Left forelimb (tissue), 1 donor: ENCODE measurements at regions not wholly inside any gene's neighbourhood (a gene's known extent, or its start where the extent isn't known, plus 50 kb on each side); places are given as distances from the start of the nearest gene placed in this dataset.

Experiments used
- DNase-seq: peaks from one replicate; pipeline ENCODE4 v3.0.0-alpha.2; 2018; ENCODE audit warnings: low spot score

DNA sequence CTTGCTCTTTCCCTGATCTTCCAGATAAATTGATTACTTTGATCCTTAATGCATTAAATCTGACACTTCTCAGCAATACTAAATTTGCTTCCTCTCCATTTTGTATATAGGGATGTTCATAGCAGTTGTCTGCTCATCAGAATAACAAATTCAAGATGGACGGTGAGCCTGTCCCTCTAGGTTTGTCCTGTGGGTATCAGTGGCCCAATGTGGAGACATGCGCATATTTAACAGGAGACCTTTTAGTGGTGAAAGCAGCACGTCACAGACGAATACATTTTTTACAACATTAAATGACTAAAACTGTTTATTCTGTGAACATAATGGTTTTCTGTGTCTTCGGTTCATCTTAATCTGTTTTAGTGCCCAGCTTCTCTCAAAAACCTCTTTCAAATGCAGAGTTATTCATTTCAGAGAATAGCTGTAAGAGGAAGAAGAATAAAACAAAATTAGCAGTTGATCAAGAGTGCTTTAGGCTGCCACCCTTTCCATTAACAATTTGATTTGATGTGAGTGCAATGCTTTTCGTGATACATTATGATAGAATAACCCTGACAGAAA is 1970.4 kb upstream of the WWC1 start:
- DNase-seq = no peak

DNA sequence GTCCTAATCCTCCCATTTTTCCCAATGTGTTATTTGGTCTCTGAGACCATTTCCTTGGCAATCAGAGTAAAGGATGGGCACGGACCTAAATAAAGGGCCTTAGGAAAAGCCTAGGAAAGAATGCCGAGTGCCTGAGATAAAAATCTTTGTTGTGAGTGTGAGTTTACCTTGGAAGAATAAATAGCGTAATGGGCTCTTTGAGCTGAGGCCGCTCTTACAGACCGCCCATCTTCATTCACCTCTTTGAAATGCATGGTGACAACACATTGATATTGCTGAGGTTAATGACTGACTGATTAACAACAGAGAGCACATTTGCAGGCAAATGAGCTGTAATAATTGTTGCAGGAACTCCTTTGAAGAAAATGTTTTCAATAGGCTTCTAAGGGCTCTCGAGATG is 1967.1 kb upstream of the WWC1 start:
- DNase-seq = no peak

DNA sequence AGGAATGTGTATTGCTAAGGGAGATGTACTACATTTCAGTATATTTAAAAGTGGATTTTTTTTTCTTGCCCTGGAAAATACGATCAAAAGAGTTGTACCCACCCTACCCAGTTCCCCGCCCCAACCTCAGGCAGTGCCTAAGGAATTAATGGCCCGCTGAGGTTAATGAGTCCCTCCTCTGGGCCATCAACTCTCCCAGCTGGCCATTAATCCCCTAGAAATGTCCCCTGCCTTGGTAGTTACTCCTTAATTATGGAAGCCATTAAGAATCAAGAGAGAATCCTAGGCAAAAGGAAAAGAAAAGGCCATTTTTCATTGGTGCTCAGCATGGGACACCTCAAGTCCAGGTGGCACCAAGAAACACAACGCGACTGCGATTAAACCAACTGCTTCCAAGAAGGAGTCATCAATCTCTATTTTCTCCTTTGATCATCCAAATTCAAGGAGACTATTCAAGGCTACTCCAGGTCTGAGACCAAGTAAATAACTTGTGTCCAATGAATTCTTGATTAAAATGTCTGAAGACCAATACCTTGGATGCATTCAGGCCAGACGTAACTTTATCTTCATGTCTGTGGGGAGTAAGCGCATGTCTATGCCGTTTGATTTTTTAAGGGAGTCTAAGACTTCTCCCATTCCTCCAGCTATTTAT is 1962.2 kb upstream of the WWC1 start:
- no peak for DNase-seq

DNA sequence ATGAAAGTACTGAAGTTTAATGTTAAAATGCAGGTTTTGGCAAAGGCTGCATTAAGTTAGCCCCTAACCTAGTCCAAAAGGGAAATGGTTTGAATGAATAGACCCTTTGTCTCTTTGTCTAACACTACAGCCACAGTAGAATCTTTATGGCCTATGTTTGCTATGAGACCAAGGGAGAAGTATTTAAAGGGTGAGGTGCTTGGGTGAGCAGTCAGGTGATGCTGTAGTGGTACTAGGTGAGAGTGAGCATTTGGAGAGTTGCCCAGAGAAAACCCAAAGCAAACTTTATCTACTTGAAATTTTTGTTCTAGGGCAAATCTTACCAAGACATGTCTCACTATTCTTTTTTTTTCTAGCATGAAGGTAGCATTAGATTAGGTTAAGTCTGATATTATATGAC is 1961.4 kb upstream of the WWC1 start:
- DNase-seq = no peak

- DNase-seq = no peak
Measured at GRCh38 chr5:166331521-166331920, 1959.9 kb upstream of the WWC1 start.

GRCh38 chr5:166338801-166339200 is 1952.6 kb upstream of the WWC1 start:
- no peak for DNase-seq

DNA sequence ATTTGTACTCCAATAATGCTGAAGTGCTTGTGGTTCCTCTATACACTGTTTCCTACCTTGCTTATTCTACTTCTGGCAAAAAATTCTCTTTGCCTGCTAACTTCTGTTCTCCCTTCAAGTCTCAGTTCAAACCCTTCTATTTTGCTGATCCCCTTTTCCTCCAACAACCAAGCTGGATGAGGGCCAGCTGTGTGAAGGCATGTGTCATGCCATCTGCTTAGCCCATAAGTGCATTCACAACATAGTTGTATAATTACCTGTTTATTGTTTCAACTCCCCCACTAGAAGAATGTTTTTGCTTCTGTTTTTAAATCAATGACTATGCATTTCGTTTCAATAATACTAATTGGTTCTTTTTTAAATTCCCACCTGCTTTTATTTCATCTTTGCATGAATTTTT is 1951.4 kb upstream of the WWC1 start:
- no peak for DNase-seq

DNA sequence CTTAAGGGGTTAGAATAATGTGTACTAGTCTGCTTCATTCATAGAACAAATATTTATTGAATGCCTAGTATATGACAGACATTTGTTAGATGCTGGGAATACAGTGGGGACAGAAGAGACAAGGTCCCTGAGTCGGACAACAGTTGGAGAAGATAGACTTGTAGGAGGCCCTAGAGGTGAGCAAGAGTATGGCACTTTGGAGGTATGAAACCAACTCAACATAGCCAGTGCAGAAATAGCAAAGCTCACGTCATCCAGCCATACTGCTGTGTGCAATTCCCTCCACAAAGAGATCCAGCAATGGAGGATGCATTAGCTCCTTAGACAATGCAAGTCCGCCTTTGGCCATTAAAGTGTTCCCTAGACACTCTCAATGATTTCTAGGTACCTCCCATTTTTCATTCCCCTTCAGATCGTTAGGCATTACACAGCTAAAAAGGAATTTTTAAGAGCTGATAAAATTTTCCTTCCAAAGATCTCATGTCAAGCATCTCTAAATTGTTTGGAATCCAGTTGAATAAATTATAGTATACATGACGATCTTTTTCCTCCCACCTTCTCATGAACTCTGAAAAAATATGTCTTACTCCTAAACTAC is 1949.6 kb upstream of the WWC1 start:
- no peak for DNase-seq

DNA sequence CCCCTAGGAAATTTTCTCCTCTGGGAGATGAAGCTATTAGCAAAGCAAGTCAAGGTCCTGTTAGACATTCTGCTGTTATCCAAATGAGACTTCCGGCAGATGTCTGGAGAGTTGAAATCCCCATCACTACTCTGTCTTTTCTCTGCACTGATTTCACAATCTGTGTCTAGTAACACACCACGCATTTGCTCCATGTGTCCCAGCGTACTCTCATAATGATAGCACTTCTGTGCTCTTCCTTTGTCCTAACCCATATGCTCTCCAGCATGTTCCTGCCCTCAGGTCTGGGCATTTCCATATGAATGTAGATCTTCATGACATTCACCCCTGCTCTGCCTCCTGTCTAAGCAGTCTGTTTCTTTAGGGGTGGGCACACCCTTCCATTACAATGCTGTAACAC is 1949.0 kb upstream of the WWC1 start:
- no peak for DNase-seq

DNA sequence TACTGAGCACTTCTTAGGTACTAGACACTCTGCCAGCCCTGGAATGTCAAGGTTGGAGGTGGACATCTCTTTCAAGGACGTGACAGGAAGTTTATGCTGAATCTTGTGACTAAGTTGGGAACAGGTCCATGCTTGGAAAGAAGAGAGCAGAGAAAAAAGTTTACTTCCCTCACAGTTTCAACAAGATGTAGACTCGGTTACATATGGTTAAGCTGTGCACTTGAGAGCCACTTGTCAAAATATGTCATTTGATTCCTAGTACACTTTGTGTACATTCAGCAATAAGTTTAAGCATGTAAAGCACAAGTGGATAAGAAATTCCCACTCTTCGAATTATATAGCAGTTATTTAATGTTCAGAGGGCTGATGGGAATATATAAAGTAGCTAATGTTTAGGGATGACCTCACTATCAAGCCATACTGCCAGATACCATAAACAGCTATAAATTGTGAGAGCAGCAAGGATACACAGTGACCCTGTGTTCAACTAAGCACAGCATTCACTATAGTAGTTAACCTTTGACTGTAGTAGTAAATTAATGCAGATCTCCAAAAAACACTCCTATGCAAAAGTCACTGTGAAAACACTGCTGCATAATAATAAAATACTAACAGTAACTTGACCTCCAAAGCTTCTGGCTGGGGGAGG is 1944.6 kb upstream of the WWC1 start:
- no peak for DNase-seq

- no peak for DNase-seq
Measured at GRCh38 chr5:166349046-166349445, 1942.4 kb upstream of the WWC1 start.

- DNase-seq = no peak
Measured at GRCh38 chr5:166353580-166353979, 1937.9 kb upstream of the WWC1 start.

GRCh38 chr5:166354332-166354731 is 1937.1 kb upstream of the WWC1 start:
- no peak for DNase-seq

- no peak for DNase-seq
Measured at GRCh38 chr5:166356096-166356495, 1935.3 kb upstream of the WWC1 start.

DNA sequence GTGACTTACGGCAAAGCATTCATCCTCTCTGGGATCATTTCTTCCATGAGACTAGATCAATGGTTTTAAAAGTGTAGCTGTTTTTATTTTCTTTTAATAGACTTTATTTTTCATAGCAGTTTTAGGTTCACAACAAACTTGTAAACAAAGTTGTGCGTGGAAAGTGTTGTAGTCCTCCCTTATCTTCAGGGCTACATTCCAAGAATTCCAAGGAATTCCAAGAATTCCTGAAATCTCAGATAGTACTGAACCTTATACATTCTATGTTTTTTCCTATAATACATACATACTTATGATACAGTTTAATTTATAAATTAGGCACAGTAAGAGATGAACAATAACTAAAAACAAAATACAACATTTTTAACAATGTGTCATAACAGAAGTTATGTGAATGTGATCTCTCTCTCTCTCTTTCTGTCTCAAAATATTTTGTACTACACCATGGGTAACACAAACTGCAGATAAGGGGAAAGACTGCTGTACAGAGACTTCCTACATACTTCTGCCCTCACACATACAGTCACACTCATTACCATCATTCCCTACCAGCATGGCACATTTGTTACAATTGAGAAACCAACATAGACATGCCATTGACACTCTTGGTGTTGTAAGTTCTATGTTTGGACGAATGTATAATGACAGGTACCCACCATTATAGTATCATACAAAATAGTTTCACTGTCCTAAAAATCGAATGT is 1933.2 kb upstream of the WWC1 start:
- no peak for DNase-seq

GRCh38 chr5:166363087-166363760 is 1928.2 kb upstream of the WWC1 start:
- no peak for DNase-seq

- no peak for DNase-seq
Measured at GRCh38 chr5:166365164-166365563, 1926.3 kb upstream of the WWC1 start.

DNA sequence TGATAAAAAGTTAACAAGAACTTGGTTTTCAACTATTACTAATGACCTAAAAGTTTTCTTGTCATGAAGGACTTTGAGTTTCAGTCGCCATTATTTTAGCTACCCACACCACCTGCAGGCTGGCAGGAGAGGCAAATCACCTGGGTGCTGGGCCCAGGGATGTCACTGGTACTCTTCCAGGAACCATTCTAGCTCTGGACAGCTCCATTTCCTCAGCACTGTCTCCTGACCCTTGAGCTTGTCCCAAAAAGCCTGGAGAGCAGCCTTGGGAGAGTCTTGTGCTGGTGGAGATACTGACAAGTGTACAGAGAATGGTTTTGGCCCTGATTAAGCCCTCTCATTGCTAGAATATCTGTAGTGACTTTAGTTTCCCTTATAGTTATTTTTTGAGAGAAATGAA is 1924.1 kb upstream of the WWC1 start:
- DNase-seq = no peak

- no peak for DNase-seq
Measured at GRCh38 chr5:166369346-166369745, 1922.1 kb upstream of the WWC1 start.

- DNase-seq = no peak
Measured at GRCh38 chr5:166369807-166370206, 1921.6 kb upstream of the WWC1 start.

DNA sequence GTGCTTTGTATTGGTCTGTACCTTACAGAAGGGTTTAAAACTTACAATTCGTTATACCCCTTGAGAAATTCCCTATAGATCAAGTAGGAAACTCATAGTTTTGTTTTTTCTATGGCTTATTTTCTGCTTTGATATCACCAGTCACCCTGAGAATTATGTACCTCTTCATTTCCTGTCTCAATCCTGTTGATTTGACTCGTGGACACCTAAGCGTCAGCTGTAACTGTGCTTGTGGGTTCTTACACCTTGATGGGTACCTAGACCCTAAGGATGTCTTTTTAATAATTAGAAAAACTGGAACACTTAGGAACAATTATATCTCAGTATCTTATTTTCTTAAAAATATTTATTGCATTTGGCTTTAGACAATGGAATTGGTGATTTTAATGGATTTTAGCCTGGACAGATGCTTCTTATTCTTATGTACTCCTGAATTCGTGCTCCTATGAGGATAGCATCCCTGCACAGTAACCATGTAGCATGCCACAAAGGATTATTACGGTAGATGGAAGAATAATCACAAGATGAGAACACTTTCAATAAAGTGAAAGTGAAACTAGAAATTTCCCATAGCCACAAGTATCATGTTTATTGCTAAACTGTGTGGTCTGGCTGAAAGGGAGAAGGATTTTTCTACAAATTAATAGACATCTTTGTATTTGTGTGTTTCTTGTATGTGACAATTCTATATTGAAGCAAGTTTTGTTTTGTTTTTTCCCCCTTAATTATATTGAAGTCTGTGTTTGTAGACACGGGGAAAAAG is 1920.3 kb upstream of the WWC1 start:
- DNase-seq = no peak
